ENCODE measurements at regions not wholly inside any gene's neighbourhood (a gene's known extent, or its start where the extent isn't known, plus 50 kb on each side); places are given as distances from the start of the nearest gene placed in this dataset.

- TF ChIP-seq NFIC (IDR thresholded peaks at IDR 0.05; ENCODE audit: low read depth, low read length) (no peak), EED (IDR thresholded peaks at IDR 0.05; ENCODE audit: low read depth) (no peak), ZBTB4 (CRISPR knock-in tag; IDR thresholded peaks at IDR 0.05) (no peak), BCLAF1 (IDR thresholded peaks at IDR 0.05) (no peak), RAD21 (IDR thresholded peaks at IDR 0.05; ENCODE audit: insufficient read depth, low read depth, low read length) (no peak), JUND (IDR thresholded peaks at IDR 0.05; ENCODE audit: low read depth, low read length) (no peak)
These were observed 123.3 kb upstream of the ERCC6L2 start (continued) for GRCh38 chr9:95752129-95752731.

DNA sequence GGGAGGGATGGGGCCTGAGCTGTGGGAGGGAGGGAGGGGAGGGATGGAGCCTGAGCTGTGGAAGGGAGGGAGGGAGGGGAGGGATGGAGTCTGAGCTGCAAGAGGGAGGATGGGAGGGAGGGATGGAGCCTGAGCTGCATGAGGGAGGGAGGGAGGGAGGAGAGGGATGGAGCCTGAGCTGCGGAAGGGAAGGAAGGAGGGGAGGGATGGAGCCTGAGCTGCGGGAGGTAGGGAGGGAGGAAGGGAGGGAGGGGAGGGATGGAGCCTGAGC lies 124.0 kb upstream of the ERCC6L2 start:
- FAIRE-seq (no peak), ATAC-seq (no peak), DNase-seq (ENCODE audit: low read depth, low spot score) (no peak)
- SMC1A ChIA-PET (ENCODE audit: uncharacterized antibody, unreplicated experiment) = no interaction called here
- peaks cover 11% of the 10 kb centered on the region for H3K4me1 ChIP-seq (ENCODE audit: control insufficient read depth, insufficient read depth, low read length)
- POLR2A ChIA-PET = no interaction called here
- CTCF ChIA-PET = no interaction called here
- no peaks in the 10 kb centered on the region; the same call in 2 of the 3 replicates for H3K9me3 ChIP-seq (replicated peaks; ENCODE audit: control insufficient read depth, insufficient read depth, low read length)
- in situ Hi-C loops (cut with MboI) (no loop called here), intact Hi-C loops (cut with micrococcal nuclease; ENCODE audit: unreplicated experiment) (no loop called here)
- H2AFZ ChIP-seq (ENCODE audit: control insufficient read depth, low read depth, low read length) = no peak overlapping the region
- no peaks in the 10 kb centered on the region for H4K20me1 ChIP-seq (ENCODE audit: control insufficient read depth, insufficient read depth)
- no peak overlapping the region for H3K4me3 ChIP-seq
- H3K9ac ChIP-seq (ENCODE audit: control insufficient read depth, insufficient read depth, low read length) = no peak overlapping the region
- RAD21 ChIA-PET (ENCODE audit: unreplicated experiment) = no interaction called here
- no peak overlapping the region for H3K4me2 ChIP-seq (ENCODE audit: control insufficient read depth, insufficient read depth)
- no peaks in the 10 kb centered on the region; a peak in 1 of 4 replicates for H3K27me3 ChIP-seq (replicated peaks in 1 of 2; ENCODE audit: control insufficient read depth in 2 of 2, insufficient read depth in 2 of 2, low read length in 1 of 2)
- no peak overlapping the region for H3K27ac ChIP-seq (ENCODE audit: control insufficient read depth, insufficient read depth)
- no CpG with 5 or more reads among the region's 2 CpGs for WGBS (ENCODE audit: insufficient coverage, insufficient replicate concordance, low lambda C conversion rate, missing lambda C conversion rate)
- H3K79me2 ChIP-seq (ENCODE audit: control insufficient read depth, insufficient read depth, low read length) = no peaks in the 10 kb centered on the region
- no TSS peak for BruUV-seq (replicated peaks)
- H3K36me3 ChIP-seq (ENCODE audit: control insufficient read depth in 2 of 2, insufficient read depth in 2 of 2, low read length in 1 of 2) = no peaks in the 10 kb centered on the region
- no peak for TF ChIP-seq PML (IDR thresholded peaks at IDR 0.05; ENCODE audit: low read length)
- TF ChIP-seq NFYB (IDR thresholded peaks at IDR 0.05; ENCODE audit: insufficient read depth, low read depth, low read length) = no peak
- TF ChIP-seq LARP7 (IDR thresholded peaks at IDR 0.05) = no peak
- no peak for TF ChIP-seq CHD4 (IDR thresholded peaks at IDR 0.05)
- no peak for TF ChIP-seq ZZZ3 (IDR thresholded peaks at IDR 0.05; ENCODE audit: control insufficient read depth, insufficient read length, low read depth)
- no peak for TF ChIP-seq HSF1 (IDR thresholded peaks at IDR 0.05; ENCODE audit: low read depth, low read length)
- TF ChIP-seq YY1 (IDR thresholded peaks at IDR 0.05; ENCODE audit: low read depth, low read length) = no peak
- no peak for TF ChIP-seq CBFB (IDR thresholded peaks at IDR 0.05; ENCODE audit: low read depth)
- no peak for TF ChIP-seq SREBF2 (IDR thresholded peaks at IDR 0.05; ENCODE audit: low read length)
- no peak for TF ChIP-seq TCF7 (IDR thresholded peaks at IDR 0.05; ENCODE audit: borderline replicate concordance)
- TF ChIP-seq RAD51 (IDR thresholded peaks at IDR 0.05) = no peak
- TF ChIP-seq BCL11A (IDR thresholded peaks at IDR 0.05; ENCODE audit: low read depth, low read length) = no peak
- TF ChIP-seq NFYA (IDR thresholded peaks at IDR 0.05; ENCODE audit: borderline replicate concordance, low read depth, low read length) = no peak
